HG03442 (cell line): ENCODE measurements at regions not wholly inside any gene's neighbourhood (a gene's known extent, or its start where the extent isn't known, plus 50 kb on each side); places are given as distances from the start of the nearest gene placed in this dataset.
"Not testable (repeated sequence)": the region's sequence is repeated elsewhere in the genome, so short reads cannot be mapped to it uniquely, and the experiment has no call there.

Experiments
- ATAC-seq: cut with Tn5 transposase; IDR thresholded peaks from one replicate; pipeline ENCODE4 v1.9.1; 2021; ENCODE audit warnings: mild to moderate bottlenecking, moderate library complexity; ENCODE audit not compliant: unreplicated experiment

GRCh38 chr10:52368725-52369124 lies 54.6 kb downstream of the DKK1 start:
- ATAC-seq, result no peak

DNA sequence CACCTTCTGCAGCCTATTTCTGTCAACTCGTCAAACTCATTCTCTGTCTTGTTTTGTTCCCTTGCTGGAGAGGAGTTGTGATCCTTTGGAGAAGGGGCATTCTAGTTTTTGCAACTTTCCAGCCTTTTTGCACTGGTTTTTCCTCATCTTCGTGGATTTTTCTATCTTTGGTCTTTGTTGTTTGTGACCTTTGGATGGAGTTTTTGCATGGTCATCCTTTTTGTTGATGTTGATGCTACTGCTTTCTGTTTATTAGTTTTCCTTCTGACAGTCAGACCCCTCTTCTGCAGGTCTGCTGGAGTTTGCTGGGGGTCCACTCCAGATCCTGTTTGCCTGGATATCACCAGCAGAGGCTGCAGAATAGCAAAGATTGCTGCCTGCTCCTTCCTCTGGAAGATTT lies 60.1 kb downstream of the DKK1 start:
- not testable (repeated sequence) for ATAC-seq

- no peak for ATAC-seq
Observed at GRCh38 chr10:52376694-52377354, 62.7 kb downstream of the DKK1 start.

DNA sequence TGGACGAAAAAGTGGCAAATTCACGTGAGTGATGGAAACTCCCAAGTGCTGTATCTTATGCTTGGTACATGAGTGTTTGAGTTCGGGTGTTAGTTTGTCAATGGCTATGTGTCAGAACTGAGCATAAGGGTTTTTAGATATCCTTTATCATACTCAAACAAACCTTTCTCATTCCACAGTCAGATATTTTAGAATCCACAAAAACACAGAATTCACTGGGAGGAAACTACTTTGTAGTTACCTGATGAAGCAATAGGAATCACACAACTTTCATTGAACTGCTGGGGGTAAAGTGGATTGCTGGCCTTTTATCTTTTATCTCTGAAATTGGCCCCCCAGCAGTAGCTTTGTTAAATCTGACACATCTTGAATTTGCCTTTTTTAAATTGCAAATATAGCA lies 64.0 kb downstream of the DKK1 start:
- ATAC-seq, result no peak

GRCh38 chr10:52379287-52379686 lies 65.2 kb downstream of the DKK1 start:
- ATAC-seq, result no peak

GRCh38 chr10:52383088-52383487 lies 69.0 kb downstream of the DKK1 start:
- ATAC-seq, result no peak

DNA sequence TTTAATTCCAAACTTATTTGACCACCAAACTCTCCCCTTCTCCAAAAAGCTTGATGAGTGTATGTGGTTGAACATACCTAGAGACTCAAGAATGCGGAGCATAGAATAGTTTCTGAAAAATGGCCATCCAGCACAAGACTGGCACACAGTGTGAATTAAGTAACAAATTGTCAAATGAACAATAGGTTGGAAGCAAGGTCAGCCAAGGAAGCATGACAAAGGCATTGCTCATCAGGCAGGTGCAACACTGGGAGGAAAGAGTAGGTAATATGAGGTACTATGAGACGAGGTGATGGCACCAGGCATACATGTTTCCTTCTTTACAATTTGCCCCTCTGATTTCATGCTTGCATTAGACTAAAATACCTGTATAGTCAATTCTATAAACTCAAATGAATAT lies 73.7 kb downstream of the DKK1 start:
- no peak for ATAC-seq

GRCh38 chr10:52390388-52390787 lies 76.3 kb downstream of the DKK1 start:
- ATAC-seq, result no peak

- no peak for ATAC-seq
Observed at GRCh38 chr10:52391927-52392602, 78.0 kb downstream of the DKK1 start.

DNA sequence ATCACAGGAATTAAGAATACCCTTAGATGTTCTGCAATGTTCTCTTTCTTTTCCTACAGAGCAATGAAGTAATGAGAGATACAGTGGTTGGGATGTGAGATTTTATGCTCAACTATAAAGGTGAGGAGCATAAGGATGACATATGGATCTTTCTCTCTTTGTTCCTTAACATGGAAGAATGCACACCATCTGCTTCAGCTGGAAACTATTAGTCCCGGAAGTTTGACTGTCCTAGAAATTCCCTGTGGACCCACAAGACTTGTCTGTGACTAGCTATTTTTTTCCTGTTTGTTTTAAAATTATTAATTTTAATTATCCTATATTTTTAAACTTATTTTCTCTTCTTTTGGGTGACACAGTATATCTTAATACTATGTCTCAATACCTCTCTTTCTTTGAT lies 80.2 kb downstream of the DKK1 start:
- no peak for ATAC-seq

- no peak for ATAC-seq
Observed at GRCh38 chr10:52400562-52400961, 86.5 kb downstream of the DKK1 start.

GRCh38 chr10:52403801-52404200 lies 89.7 kb downstream of the DKK1 start:
- not testable (repeated sequence) for ATAC-seq

GRCh38 chr10:52409195-52409594 lies 95.1 kb downstream of the DKK1 start:
- ATAC-seq, result no peak

GRCh38 chr10:52409928-52410327 lies 95.8 kb downstream of the DKK1 start:
- ATAC-seq, result no peak

DNA sequence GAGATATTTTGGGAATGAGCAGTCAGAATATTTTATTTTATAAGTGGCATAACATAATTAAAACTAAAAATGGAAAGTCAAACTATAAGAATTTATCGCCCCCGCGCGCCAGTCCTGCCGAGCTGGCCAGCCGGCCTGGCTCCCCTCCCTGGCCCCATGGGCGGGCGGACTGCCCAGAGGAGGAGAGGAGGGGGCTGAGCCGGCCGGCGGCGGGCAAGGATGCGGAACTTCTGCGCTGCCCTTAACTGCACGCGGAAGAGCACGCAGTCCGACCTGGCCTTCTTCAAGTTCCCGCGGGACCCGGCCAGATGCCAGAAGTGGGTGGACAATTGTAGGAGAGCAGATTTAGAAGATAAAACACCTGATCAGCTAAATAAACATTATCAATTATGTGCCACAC lies 96.8 kb downstream of the DKK1 start:
- ATAC-seq, result no peak

GRCh38 chr10:52419281-52419680 lies 105.2 kb downstream of the DKK1 start:
- no peak for ATAC-seq

DNA sequence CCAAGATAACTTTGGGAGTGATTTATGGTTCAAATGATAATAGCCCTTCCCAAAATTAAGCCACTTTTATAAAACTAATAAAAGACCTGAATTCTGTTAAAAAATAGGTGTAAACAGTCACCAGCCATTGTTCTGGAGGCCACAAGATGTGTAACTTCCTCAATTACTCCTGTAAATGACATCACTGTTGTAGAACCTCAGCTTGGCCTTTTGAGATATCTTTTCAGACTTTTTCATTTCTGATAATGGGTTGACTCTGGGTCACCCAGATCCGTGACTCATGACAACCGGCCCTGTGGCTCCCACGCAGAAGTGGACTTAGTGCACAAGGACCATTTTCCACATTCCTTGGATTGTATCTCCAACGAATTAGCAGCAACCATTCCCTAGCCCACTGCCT lies 106.6 kb downstream of the DKK1 start:
- ATAC-seq, result no peak

DNA sequence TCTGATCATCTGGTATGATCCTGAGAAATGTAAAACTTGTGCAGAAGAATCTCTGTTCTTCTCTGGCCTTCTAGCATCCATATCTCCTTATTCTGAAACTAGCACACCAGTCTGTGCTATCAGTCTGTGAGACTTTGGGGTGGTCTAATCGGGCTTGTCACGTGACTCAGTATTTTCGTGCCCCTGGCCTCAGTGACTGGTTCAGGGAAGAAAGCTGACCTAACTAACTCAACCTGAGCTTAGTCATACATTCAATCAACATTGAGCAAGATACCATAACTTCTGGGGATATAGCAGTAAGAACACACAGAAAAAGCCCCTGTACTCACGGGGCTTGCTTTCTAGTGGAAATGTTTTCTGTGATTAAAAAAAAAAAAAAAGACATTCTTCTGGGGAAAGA lies 109.3 kb downstream of the DKK1 start:
- no peak for ATAC-seq

- no peak for ATAC-seq
Observed at GRCh38 chr10:52424341-52424740, 110.3 kb downstream of the DKK1 start.

- no peak for ATAC-seq
Observed at GRCh38 chr10:52434734-52435133, 120.7 kb downstream of the DKK1 start.

DNA sequence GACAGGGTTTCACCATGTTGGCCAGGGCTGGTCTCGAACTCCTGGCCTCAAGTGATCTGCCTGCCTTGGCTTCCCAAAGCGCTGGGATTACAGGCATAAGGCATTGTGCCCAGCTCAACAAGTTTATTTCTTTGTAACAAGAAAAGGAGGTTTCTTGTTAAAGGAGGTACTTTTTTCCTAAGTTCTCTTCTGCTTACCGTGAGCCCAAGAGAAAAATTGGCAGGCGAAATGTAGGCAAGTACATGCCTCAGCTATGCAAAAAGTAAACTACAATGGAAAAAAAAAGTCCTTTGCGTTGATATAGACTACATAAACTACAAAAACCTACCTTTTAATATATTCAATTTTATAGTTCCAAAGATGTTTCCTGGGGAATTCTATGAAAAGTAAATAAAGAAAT lies 122.6 kb downstream of the DKK1 start:
- ATAC-seq, result no peak

DNA sequence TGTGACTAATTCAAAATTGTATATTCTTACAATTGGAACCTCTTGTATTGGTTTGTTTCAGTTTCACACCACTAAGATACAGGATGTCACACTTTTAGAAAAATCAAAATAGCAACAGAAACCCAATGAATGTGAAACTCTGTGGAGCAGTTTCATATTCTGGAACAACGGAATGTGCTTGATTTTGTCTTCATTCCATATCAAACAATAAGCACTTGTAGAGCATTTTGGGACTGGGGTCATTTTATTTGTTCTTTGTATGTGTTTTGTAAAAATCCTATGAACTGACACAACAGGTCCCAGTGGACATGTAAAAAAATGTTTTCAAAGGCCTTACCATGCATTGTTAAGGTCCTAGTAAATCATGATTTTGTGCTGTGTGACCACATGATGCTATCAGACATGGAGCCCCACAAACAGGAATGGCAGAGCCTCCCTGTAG lies 123.1 kb downstream of the DKK1 start:
- peak; percentile 92 for ATAC-seq

- ATAC-seq, result no peak
Observed at GRCh38 chr10:52438119-52438518, 124.0 kb downstream of the DKK1 start.
